GM18951 (cell line): ENCODE measurements at regions not wholly inside any gene's neighbourhood (a gene's known extent, or its start where the extent isn't known, plus 50 kb on each side); places are given as distances from the start of the nearest gene placed in this dataset.
A peak's percentile ranks its signal among the peaks of the same experiment; 100 is the strongest.

Experiments used
- POLR2A ChIP-seq: IDR thresholded peaks from 4 replicates; pipeline ENCODE4 v1.6.1; 2011; ENCODE audit warnings: mild to moderate bottlenecking; ENCODE audit not compliant: insufficient read length, insufficient read depth; ENCODE audit errors: extremely low read depth
- in situ Hi-C: fragments of 300-500 bp; cut with MboI; formaldehyde crosslinking; loops from one replicate; pipeline ENCODE4 v1.12.0; 2022; ENCODE audit warnings: low sequenced_read_pairs, mixed read lengths, inconsistent platforms; ENCODE audit not compliant: unreplicated experiment

- TF ChIP-seq POLR2A = no peak
- in situ Hi-C loops = no loop called here
Observed at GRCh38 chr11:45062115-45062514, 84.3 kb upstream of the PRDM11 start.

- in situ Hi-C loops = no loop called here
- TF ChIP-seq POLR2A = no peak
Observed at GRCh38 chr11:45062974-45063635, 83.3 kb upstream of the PRDM11 start.

- in situ Hi-C loops = no loop called here
- TF ChIP-seq POLR2A = no peak
Observed at GRCh38 chr11:45063669-45064068, 82.8 kb upstream of the PRDM11 start.

GRCh38 chr11:45067966-45068365 is 78.5 kb upstream of the PRDM11 start:
- TF ChIP-seq POLR2A = no peak
- in situ Hi-C loops = no loop called here

- in situ Hi-C loops = no loop called here
- no peak for TF ChIP-seq POLR2A
Observed at GRCh38 chr11:45071232-45071631, 75.2 kb upstream of the PRDM11 start.

GRCh38 chr11:45073685-45074141 is 72.7 kb upstream of the PRDM11 start:
- TF ChIP-seq POLR2A = no peak
- in situ Hi-C loops = no loop called here

- no peak for TF ChIP-seq POLR2A
- in situ Hi-C loops = no loop called here
Observed at GRCh38 chr11:45075519-45075918, 70.9 kb upstream of the PRDM11 start.

- in situ Hi-C loops = no loop called here
- no peak for TF ChIP-seq POLR2A
Observed at GRCh38 chr11:45075952-45076351, 70.5 kb upstream of the PRDM11 start.

- TF ChIP-seq POLR2A = no peak
- in situ Hi-C loops = no loop called here
Observed at GRCh38 chr11:45076761-45077160, 69.7 kb upstream of the PRDM11 start.

- TF ChIP-seq POLR2A = no peak
- in situ Hi-C loops = no loop called here
Observed at GRCh38 chr11:45078236-45079074, 68.0 kb upstream of the PRDM11 start.

- no peak for TF ChIP-seq POLR2A
- in situ Hi-C loops = no loop called here
Observed at GRCh38 chr11:45079075-45079444, 67.4 kb upstream of the PRDM11 start.

- in situ Hi-C loops = no loop called here
- TF ChIP-seq POLR2A = no peak
Observed at GRCh38 chr11:45079567-45079942, 66.9 kb upstream of the PRDM11 start.

- in situ Hi-C loops = no loop called here
Observed at GRCh38 chr11:45079943-45080719, 66.3 kb upstream of the PRDM11 start.

More at GRCh38 chr11:45079943-45080719, 66.3 kb upstream of the PRDM11 start:
- TF ChIP-seq POLR2A = peak; percentile 20
